ENCODE measurements at regions not wholly inside any gene's neighbourhood (a gene's known extent, or its start where the extent isn't known, plus 50 kb on each side); places are given as distances from the start of the nearest gene placed in this dataset.
"Not testable (repeated sequence)": the region's sequence is repeated elsewhere in the genome, so short reads cannot be mapped to it uniquely, and the experiment has no call there.

DNA sequence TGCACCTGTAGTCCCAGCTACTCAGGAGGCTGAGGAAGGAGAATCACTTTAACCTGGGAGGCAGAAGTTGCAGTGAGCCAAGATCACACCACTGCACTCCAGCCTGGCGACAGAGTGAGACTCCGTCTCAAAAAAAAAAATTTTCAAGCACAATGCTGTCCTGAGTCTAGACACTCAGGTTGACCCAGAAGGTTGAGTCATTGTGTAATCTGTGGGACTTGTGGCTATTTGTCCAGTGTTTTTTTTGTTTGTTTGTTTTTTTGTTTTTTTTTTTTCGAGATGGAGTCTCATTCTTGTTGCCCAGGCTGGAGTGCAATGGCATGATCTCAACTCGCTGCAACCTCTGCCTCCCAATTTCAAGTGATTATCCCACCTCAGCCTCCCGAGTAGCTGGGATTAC is 74.3 kb upstream of the SOX13 start:
- not testable (repeated sequence) for DNase-seq

DNA sequence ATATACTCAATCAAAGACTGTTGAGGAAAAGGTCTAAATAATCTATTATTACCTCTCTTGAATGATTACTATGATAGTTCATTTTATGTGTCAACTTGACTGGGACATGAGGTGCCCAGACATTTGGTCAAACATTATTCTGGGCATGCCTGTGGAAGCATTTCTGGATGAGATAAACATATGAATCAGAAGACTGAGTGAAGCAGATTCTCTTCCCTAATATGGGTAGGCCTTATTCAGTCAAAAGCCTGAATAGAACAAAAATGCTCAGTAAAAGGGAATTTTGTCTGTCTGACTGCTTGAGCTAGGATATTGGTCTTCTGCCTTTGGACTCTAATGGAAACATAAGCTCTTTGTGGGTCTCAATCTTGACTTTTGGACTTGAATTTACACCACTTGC is 73.3 kb upstream of the SOX13 start:
- no peak for DNase-seq

DNA sequence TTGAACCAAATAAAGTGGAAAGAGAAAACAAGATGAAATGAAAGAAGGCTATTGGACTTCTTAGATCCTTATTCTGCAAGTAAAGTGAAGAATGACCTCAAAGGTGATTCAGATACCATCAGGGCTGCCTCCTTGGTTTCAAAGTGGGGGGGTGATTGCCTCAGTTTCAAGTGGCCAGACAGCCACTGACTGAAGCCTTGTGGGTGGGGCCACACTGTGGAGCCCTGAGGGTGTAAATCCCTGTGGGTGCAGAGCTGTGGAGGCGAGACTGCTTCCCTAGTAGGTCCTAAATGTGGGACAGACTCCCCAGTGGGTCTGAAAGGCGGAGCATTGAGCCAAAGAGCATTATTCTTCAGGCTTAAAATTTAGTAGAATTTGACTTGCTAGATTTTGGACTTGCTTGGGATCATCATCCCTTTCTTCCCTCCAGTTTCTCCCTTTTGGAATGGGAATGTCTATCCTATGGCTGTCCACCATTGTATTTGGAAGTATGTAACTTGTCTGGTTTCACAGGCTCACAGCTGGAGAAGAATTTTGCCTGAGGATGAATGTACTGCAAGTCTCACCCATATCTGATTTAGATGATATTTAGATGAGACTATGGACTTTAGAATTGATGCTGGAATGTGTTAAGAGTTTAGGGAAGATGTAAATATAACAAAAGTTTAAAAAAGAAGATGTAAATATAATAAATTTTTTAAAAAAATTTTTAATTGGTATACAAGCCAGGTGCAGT is 71.6 kb upstream of the SOX13 start:
- no peak for DNase-seq

DNA sequence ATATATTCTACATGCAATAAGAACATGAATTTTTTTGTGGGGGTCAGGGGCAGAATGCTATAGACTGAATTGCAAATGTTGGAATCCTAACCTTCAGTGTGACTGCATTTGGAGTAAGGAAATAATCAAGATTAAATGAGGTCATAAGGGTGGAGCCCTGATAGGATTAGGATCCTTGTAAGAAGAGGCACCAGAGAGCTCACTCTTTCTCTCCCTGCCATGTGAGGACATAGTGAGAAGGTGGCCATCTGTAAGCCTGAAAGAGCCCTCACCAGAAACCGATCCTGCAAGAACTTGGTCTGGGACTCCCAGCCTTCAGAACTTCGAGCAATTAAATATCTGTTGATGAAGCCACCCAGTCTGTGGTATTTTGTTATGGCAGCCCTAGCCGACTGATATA is 70.3 kb upstream of the SOX13 start:
- no peak for DNase-seq

DNA sequence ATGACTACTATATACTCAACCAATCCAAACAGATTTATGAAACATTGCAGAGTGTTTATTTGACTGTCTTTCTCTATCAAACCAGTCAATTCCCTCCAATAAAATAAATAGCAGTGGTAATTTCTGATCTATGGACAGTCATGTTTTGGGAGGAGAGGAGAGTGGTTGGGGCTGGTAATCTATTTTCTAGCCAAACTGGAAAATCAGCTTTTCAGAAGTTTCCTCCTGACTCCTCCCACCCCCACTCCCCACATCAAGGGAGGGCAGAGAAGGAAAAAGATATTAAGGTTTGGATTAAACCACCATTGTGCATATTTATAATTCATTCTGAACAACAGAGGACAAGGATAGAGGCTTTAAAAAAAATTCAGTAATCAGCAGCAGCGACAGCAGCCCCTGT is 69.4 kb upstream of the SOX13 start:
- DNase-seq, result no peak

DNA sequence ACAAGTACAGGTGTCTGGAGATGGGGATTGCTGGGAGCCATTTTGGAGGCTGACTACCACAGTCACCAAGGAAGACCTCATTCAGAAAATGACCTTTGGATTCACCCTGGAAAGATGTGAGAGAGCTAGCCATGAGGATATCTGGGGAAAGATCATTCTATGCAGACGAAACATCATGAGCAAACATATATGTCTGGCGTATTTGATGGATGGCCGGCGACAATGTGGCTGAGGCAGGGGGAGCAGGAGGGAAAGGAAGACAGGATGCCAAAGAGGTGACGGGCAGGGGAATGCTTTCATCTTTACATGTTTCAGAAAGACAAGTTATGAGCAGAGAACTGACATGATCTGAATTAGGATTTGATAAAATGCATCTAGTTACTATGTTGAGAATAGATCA is 61.5 kb upstream of the SOX13 start:
- no peak for DNase-seq

DNA sequence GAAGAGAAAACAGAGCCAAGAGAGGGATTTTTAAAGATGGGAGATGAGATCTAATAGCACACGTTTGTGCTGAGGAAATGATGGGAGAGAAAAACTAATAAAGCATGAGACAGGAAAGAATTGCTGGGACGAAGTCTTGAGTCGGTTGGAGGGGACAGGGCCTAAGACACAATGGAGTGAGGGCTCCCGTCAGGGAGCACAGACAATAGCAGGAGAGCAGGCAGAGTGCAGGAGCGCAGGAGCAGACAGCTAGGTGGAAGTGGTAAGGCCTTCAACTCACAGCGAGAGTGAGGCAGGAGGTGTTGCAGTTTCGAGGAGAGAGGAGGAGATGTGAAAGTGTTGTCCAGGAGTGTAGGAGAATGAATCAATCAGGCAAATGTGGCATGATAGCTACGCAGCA is 59.9 kb upstream of the SOX13 start:
- DNase-seq, result no peak

DNA sequence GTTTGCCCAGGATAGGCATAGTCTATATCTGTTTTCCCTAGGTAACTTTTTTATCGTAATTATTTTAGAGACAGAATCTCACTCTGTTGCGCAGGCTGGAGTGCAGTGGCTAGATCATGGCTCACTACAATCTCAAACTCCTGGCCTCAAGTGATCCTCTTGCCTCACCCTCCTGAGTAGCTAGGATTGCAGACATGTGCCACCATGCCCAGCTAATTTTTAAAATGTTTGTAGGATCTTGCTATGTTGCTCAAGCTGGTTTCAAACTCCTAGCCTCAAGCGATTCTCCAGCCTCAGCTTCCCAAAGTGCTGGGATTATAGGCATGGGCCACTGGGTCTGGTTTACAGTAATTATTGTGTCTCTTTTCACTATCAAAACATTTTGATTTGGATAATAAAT is 58.6 kb upstream of the SOX13 start:
- no peak for DNase-seq

DNA sequence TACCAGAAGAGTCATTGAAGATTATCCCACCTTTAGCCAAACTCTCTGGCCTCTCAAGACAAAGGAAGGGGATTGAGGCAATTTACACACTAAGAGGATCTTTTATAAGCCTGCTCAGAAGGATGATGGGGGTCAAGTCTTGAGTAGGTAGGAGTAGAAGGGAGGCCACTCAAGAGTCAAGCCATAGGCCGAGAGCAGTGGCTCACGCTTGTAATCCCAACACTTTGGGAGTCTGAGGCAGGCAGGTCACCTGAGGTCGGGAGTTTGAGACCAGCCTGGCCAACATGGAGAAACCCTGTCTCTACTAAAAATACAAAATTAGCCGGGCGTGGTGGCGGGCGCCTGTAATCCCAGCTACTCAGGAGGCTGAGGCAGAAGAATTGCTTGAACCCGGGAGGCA is 58.0 kb upstream of the SOX13 start:
- not testable (repeated sequence) for DNase-seq

DNA sequence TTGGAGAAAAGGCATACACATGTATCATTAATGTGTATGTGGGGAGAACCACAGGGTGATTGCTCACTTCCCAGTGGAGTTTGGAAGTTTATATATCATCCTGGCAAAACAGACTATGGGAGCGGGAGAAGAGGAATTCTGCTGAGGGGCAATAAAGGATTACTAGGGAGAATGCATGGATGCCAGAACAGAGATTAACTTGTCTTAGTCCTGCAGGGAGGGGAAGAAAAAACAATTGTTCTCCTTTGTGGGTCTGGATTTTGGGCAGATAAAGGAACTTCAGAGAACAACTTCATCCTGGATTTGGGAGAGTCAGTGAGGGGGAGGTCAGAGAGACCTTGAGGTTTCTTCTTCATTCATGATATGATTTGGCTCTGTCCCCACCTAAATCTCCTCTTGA is 55.9 kb upstream of the SOX13 start:
- DNase-seq, result no peak

DNA sequence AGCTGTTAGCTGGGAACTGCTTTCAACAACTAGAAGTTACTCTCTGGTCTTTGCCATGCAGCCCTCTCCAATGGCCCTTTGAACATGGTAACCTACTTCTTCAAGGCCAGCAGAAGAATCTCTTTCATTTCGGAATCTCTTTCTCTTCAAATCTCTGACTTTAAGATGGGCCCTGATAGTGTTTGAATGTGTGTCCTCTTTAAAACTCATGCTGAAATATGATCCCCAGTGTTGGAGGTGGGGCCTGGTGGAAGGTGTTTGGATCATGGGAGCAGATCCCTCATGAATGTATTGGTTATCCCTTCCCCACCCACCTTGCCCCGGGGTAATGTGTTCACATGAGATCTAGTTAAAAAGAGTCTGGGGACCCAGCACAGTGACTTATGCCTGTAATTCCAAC is 54.5 kb upstream of the SOX13 start:
- DNase-seq, result no peak
